Left renal cortex interstitium (tissue), 4 donors: ENCODE measurements at regions not wholly inside any gene's neighbourhood (a gene's known extent, or its start where the extent isn't known, plus 50 kb on each side); places are given as distances from the start of the nearest gene placed in this dataset.

Experiments used
- DNase-seq, 4 donors: peaks; one replicate each; pipeline ENCODE4 v3.0.0-alpha.2; 2013; ENCODE audit warnings: low read depth in 4 of 4, low spot score in 2 of 4, missing footprints in 1 of 4

DNA sequence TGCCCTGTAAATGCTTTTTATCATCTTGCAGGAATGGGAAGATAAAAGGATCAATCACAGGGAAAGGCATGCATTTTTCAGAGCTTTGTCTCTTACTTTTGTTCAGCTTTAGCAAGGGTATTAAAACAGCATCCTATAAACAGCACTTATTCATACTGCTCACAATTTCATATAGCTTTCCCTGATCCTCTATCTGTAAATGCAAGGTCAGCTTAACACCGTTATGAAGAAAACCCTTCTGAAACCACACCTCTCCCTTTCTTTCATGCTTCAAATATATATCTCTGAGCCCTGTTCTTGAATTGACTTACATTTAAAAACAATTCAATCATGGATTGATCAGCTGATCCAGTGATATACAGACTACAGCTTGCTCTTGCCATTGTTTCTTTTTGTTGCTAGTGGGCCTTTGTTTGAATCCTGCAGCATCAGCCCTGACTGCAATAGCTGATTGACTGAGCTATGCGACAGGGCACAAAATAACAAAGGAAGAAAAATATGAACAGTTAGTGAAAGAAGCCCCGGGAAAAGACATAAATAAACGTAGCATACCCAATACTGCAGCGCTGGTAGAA is 795.5 kb upstream of the CDH2 start:
- no peak for DNase-seq

DNA sequence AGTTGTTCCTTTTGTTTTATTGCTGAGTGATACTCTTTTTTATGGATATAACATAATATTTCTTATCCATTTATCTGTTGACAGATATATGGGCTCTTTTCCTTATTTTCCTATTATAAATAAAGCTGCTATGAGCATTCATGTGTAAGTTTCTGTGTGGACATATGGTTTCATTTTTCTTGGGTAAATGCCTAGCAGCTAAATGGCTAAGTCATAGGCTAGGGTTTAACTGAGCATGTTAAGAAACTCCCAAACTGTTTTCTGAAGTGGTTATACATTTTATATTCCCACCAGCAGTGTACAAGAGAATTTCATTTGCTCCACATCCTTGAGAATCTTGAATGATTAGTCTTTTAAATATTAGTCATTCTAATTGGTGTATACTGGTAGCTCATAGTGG is 786.6 kb upstream of the CDH2 start:
- no peak for DNase-seq

DNA sequence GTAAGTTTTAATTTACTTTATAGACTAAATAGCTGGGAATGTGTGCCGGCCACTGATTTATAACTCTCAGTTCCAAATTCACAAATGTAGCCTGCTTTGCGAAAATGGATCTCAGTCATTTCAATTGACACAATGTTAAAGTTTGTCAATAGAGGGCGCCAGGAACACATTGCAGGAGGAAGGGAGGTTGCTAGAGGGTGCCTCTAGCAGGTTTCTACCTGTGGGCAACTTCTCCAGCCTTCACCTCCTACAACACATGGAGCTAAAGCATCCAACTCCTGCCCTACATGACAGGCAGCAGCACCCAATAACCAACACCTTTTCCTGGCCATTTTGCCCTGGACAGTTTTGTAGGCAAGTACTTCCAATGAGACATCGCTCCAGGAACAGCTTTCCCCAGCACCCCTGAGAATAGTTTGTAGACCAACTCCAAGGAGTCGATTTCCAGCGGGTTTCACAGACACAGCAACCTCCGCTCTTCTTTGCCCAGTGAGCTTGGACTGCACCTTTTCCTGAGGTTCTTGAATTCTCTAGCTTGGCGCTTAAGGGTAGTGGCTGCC is 784.8 kb upstream of the CDH2 start:
- no peak for DNase-seq

DNA sequence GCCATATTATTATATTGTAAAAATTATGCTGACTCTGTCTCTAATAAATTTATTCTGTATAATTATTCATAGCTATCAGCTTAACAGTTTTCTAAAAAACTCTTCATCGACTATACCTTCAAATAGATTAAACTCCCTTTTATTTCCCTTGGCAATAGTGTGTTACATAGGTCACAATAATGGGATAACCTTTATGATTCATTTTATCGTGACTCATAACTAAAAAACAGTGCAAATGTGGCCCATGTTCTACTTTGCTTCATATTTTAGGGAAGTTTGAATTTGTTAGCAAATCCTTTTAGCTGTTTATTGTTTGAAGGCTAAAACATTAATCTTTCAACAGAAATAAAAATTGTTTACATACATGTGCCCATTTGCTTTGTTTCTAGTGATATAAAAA is 783.2 kb upstream of the CDH2 start:
- no peak for DNase-seq

DNA sequence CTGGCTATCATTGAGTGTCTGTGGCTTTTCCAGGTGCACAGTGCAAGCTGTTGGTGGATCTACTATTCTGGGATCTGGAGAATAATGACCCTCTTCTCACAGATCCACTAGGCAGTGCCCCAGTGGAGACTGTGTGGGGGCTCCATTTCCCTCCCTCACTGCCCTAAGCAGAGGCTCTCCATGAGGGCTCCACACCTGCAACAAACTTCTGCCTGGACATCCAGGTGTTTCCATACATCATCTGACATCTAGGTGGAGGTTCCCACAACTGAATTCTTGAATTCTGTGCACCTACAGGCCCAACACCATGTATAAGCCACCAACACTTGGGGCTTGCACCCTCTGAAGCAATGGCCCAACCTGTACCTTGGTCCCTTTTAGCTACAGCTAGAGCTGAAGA is 775.4 kb upstream of the CDH2 start:
- DNase-seq, result no peak

DNA sequence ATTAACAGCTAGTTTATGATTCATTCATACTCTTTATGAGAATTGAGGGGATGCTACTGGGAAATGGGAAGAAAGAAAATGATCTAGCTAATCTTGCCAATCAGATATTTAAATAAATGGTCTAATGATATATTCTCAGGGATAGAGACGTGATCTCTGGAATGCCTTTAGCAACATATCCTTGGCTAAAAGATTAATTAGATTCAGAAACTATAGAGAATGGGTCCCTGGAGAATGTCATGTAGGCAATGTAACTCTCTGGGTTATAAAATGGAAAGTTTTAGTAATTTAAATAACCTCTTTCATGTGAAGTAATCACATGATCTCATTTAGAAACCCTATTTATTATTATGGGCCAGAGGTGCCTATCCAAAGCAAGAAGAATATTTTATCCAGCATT is 771.0 kb upstream of the CDH2 start:
- DNase-seq, result no peak

DNA sequence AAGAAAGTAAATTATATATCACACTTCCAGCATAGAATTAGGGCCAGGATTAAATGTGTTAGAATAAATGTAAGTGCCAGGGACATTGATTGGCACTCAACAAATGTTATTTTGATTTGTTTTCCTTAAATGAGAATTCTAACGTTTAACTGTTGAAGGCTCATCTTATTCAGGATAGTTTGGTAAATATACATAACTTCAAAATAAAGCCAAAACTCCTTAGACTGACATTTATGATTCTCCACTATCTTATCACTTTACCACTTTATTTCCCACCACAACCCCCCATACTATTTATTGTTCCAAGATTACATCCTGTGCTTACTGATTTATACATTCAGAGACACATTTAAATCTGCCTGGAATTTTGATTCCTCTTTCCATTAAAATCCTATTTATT is 769.5 kb upstream of the CDH2 start:
- DNase-seq, result no peak

DNA sequence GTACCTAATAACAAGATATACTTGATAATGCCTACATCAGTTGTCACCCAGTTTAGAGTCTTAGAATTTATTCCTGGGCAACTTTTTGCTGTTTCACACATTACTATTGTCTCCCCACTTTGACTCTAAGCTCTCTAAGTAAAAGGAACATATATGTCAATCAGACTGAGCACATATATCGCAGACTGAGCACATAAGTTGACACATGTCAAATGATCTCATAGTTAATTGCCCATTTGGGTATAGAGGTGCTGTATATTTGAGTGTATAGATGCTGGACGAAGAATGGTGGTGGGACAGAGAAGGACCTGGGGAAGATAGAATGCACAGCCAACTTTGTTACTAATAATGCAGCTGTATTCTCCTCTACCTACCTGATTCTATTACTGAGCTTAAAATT is 746.0 kb upstream of the CDH2 start:
- DNase-seq, result no peak

DNA sequence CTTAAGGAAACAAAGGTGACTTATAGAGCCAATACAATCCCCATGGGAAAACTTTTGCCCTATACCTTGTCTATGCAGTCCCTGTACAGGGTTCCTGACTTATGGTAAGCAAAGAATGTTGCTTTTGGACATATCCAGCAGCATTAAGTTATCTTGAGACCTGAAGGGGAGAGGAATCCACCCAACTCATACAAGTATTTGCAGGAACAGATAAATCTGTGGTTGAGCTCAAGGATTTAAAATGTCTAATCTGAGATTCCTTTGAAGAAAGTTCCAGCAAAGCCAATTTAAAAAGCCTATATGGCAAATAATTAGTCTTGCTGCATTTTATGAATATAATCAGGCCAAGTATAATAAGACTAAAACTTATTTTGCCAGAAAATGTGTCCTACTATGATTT is 739.5 kb upstream of the CDH2 start:
- DNase-seq, result no peak

DNA sequence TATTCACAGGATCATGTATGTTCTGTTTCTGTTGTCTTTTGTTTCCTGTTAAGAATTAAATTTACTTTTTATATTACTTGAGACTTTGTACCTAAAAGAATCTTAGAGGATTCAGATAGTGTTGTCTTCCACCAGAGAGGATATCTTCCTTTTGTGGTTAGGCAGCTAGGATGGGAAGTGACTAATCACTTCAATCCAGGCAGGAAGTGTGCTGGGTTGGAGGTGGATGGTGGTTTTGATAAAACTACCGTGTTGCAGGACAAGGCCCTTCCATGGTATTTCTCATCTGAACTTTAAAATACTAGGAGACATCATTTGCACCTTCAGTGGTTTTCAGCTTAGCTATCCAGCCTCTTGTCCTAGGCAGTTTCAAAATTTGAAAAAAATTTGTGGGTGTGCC is 728.6 kb upstream of the CDH2 start:
- DNase-seq, result no peak

DNA sequence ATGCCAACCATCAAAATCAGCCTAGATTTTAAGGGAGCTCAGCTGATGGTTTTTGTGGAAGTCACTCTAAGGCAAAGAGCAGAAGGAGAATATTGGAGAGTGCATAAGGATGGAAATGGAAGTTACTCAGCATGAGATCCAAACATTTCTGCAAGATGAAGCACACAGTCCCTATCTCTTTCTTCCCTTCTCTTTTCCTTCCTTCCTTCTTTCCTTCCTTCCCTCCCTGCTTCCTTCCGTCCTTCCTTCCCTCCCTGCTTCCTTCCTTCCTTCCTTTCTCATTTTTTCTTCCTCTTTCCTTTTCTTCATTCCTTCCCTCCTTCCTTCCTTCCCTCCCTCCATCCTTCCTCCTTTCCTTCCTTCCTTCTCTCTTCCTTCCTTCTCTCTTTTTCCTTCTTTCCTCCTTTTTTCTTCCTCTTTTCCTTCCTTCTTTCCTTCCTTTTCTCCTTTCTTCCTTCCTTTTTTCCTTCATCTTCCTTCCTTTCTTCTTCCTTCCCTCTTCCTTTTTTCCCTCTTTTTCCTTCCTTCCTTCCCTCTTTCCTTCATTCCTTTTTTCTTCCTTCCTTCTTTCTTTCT is 727.9 kb upstream of the CDH2 start:
- no peak for DNase-seq

DNA sequence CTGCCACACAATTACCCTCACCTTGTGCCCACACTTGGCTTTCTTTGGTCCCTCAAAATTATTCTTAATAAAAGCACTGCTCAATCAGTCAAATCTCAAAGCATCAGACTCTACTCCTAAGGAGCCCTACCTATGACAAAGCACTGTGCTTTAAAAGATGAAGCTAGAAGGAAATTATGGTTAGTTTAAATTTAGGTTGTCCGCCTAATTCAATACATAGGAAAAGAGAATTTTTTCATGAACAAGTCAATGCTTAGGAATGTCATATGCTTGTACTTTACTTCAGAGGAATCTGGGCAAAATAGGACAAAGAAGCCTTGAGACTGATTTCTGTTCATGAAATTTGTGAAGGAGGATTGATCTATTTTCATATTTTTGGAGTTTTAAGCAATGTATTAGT is 726.4 kb upstream of the CDH2 start:
- DNase-seq, result no peak

DNA sequence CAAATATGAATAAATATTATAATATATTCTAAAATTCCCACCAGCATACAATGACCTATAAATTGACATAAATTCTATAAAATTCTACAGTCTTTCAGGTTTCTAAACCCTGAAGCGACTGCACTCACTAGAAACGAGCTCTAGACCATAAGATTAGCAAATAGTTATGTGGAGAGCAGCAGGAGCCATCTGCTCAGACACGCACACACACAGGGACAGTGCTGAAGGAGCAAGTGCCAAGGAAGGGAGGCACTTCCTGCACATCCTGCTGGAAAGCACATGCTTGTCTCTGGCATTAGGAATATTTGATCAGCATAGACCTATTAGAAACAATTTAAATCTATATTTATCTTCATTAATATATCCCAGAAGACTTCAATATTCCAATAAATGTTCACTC is 713.9 kb upstream of the CDH2 start:
- DNase-seq, result no peak

DNA sequence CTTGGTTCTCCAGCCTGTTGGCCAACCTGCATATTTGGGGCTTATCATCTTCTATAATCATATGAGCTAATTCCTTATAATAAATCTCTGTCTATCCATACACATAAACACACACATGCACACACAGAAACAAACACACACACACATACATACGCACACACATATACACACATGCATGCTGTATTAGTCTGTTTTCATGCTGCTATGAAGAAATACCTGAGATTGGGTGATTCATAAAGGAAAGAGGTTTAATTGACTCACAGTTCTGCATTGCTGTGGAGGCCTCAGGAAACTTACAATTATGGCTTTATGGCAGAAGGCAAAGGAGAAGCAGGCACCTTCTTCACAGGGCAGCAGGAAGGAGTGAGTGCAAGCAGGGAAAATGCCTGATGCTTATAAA is 707.4 kb upstream of the CDH2 start:
- no peak for DNase-seq

DNA sequence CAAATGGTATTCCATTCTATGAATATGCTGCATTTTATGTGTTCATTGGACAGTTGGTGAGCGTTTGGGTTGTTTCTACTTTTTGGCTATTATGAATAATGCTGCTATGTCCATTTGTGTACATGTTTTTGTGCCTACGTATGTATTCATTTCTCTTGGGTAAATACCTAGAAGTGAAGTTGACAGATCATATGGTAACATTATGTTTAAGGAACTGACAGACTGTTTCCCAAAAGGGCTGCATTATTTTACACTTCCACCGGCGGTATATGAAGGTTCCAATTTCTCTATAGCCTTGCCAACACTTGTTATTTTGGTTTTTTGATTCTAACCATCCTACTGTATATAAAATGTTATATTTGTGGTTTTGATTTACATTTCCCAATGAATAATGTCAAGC is 703.9 kb upstream of the CDH2 start:
- no peak for DNase-seq

DNA sequence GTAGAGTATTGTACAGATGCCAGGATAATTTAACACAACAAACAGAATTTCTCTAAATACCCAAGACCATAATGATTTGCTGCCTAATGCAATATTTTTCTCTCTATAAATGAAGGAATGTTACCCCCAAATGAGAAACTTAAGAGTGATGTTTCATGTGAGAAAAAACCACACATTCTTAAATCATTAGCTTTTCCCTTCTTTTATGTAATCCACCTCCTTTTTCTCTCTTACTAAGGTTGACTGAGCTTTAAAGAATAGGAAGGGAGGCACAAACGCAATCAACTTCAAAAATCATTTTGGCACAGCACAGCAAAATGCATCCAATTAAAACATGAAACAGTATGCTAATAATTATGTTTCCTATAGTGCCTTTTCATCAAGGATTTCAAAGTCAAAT is 698.1 kb upstream of the CDH2 start:
- DNase-seq, result no peak

DNA sequence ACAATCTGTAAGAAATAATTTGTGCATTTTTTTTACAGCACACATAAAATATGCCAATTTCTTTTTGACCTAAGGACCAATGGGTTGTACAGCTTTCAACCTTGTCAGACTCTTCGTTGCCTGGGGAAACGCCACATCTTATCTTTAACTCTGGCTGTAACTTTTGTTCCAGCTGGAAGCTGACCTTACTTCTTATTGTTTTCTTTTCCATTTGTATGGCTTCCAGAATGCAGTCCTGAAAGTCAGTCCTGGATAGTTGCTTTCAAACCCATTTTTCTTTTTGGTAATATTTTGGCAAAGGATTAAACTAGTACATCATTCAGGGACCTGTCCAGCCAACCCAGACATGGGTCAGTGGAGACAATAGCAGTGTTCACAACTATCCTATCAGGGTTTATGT is 686.5 kb upstream of the CDH2 start:
- no peak for DNase-seq

DNA sequence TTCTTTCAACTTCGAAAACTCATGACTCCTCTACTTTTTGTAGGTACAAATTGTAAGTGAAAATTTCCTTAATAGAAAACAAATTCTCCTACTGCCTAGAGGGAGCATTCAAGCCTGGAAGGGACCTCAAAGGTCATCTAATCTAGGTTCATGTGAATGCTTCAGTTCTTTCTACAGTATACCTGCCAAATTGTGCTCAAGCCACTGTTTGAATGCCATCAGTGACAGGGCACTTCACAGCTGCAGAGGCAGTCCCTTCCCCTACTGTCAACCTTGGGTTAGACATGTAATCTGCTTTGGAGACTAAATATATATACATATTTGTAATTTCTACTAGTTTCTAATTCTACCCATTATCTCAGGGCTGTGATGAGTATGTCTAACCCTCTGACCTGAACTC is 681.3 kb upstream of the CDH2 start:
- no peak for DNase-seq

DNA sequence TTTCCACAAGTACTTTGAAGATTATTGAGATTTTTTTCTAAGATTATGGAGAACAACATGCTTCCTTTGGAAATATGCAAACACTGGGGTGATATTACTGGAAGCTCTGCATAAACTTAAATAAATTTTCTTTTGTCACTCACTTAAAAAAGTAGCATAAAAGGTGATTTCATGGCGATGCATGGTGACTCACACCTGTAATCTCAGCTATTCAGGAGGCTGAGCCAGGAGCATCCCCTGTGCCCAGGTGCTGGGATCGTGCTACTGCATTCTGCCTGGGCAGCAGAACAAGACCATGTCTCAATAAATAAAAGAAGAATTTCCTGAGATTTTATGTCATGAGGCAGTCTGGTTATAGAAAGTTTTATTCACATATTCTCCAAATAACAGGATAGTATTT is 679.1 kb upstream of the CDH2 start:
- no peak for DNase-seq

DNA sequence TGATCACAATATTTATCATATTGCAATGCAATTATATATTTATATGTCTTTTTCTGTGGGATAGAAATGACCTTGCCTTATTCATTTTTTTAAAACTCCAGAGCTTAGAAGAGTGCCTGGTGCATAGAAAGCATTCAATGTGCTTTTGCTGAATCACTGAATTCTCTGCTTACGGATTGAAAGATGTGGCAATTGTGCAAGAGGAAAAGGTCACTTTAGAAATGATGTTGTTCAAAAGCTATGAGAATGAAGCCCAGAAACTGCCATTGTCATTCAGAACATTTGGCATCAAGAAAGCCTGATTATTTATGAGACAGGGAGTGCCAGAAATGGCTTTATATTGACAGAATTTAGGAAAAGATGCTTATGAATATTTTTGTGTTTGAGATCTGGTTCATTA is 678.6 kb upstream of the CDH2 start:
- no peak for DNase-seq

DNA sequence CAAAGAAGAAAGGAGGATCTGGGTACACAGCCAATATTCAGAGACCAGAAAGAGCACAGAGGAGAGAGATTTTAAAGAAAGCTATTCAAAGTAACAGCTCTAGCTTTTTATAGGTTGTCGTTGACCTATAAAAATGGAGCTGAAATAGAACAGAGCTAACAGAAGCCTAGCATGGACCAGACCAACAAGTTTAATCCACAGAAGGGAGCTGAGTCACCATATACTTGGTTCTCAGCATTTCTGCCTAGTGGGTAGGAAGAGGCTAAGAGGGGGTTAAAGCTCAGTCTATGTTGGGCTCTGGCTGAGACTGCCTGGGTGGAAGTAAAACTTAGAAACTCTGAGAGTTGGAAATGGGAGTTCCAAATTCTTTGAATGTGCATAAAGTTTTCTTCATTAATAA is 678.0 kb upstream of the CDH2 start:
- DNase-seq, result no peak

DNA sequence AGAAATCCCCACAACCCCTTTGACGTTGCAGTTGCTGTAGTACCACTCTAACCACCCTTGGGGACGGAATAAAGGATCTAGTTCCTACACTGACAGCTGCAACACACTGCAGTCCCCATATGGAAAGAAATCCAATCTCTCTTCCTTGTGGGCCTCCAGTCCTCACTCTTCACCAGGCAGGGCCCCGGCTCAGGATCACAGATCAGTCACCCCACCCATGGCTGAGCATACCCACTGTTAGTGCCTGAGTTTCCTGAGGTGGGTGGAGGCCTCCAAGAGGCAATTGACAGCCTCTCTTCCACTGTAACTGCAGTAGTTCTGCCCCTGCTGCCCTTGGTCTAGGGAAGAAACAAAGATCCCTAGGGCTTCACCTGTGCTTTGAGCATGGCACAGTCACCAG is 670.0 kb upstream of the CDH2 start:
- no peak for DNase-seq

DNA sequence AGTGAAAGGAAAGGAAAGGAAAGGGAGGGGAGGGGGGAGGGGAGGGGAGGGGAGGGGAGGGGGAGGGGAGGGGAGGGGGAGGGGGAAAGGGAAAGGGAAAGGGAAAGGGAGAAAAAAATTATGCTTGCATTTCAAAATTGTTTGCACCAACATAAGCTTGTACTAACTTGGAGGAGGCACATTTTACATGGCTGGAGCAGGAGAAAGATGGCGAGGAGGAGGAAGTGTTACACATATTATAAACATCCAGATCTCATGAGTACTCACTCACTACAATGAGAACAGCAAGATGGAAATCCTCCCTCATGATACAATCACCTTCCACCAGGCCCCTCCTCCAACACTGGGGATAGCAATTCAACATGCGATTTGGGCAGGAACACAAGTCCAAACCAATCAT is 660.2 kb upstream of the CDH2 start:
- no peak for DNase-seq
